ENCODE measurements at regions not wholly inside any gene's neighbourhood (a gene's known extent, or its start where the extent isn't known, plus 50 kb on each side); places are given as distances from the start of the nearest gene placed in this dataset.

DNA sequence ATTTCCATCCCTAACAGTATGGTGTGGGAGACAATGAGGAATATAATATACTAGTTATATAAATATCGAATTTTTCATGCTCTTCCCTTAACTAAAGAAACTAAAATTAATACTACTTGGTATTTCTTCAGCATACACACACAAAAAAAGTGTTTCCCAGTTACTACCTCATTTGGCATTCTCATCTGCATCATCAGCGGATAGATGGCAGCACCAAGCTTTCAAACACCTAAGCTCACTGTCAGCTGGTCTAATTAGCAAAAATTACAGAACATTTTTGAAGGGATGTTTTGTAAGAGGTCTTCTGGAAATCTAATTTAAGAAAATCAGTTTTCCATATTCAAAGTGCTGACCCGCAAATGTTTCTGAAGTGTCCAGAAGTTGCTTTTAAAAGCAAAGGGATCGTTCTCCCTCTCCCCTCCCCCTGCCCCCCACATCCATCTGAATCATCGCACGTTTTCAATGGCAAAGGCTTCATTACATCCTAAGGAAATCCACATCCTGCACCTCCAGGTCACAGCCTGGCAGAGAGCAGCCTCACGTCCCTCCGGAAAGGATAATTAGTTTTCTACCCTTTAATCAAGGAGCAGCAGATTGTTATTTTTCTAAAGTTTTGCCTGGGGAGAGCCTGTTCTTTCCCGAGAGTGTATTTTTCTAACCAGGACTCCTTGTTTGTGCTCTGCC is 86.1 kb upstream of the SPATA12 start:
- H3K36me3 ChIP-seq (ENCODE audit: low read depth), result no peaks in the 10 kb centered on the region
- no peaks in the 10 kb centered on the region for H3K9me3 ChIP-seq
- ATAC-seq, result no peak
- no peak for DNase-seq
- H3K4me3 ChIP-seq, result no peak overlapping the region
- TF ChIP-seq CTCF (IDR thresholded peaks at IDR 0.05), result no peak
- H3K4me1 ChIP-seq (ENCODE audit: low read depth), result no peaks in the 10 kb centered on the region
- intact Hi-C loops (cut with DNase I, micrococcal nuclease), result no loop called here

GRCh38 chr3:56971816-56972215 is 88.6 kb upstream of the SPATA12 start:
- no peaks in the 10 kb centered on the region for H3K36me3 ChIP-seq (ENCODE audit: low read depth)
- no peaks in the 10 kb centered on the region for H3K4me1 ChIP-seq (ENCODE audit: low read depth)
- intact Hi-C loops (cut with DNase I, micrococcal nuclease), result no loop called here
- no peak for DNase-seq
- TF ChIP-seq CTCF (IDR thresholded peaks at IDR 0.05), result no peak
- no peak for ATAC-seq
- H3K4me3 ChIP-seq, result no peak overlapping the region
- no peaks in the 10 kb centered on the region for H3K9me3 ChIP-seq

DNA sequence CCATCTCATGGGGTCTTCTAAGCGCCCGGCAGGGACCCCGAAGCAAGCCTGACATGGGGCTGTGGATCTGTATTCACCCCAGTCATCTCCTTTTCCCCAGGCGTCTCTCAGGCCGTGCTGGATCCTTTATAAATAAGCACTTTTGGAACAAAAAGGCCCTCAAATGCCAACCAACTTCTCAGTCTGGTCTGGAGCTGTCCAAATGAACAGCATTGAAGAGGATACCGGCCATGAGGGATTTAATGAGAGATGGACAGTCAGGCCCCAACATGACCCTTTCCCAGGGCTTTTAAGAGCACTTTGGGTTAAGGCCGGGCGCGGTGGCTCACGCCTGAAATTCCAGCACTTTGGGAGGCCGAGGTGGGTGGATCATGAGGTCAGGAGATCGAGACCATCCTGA is 89.2 kb upstream of the SPATA12 start:
- DNase-seq (no peak), ATAC-seq (no peak)
- H3K4me3 ChIP-seq, result no peak overlapping the region
- no peaks in the 10 kb centered on the region for H3K9me3 ChIP-seq
- no peak for TF ChIP-seq CTCF (IDR thresholded peaks at IDR 0.05)
- H3K4me1 ChIP-seq (ENCODE audit: low read depth), result no peaks in the 10 kb centered on the region
- H3K36me3 ChIP-seq (ENCODE audit: low read depth), result no peaks in the 10 kb centered on the region
- intact Hi-C loops (cut with DNase I, micrococcal nuclease), result no loop called here

GRCh38 chr3:56970461-56970879 is 90.0 kb upstream of the SPATA12 start:
- no peaks in the 10 kb centered on the region for H3K4me1 ChIP-seq (ENCODE audit: low read depth)
- H3K36me3 ChIP-seq (ENCODE audit: low read depth), result no peaks in the 10 kb centered on the region
- TF ChIP-seq CTCF (IDR thresholded peaks at IDR 0.05), result no peak
- intact Hi-C loops (cut with DNase I, micrococcal nuclease), result no loop called here
- H3K9me3 ChIP-seq, result no peaks in the 10 kb centered on the region
- no peak overlapping the region for H3K4me3 ChIP-seq
- no peak for ATAC-seq
- no peak for DNase-seq

DNA sequence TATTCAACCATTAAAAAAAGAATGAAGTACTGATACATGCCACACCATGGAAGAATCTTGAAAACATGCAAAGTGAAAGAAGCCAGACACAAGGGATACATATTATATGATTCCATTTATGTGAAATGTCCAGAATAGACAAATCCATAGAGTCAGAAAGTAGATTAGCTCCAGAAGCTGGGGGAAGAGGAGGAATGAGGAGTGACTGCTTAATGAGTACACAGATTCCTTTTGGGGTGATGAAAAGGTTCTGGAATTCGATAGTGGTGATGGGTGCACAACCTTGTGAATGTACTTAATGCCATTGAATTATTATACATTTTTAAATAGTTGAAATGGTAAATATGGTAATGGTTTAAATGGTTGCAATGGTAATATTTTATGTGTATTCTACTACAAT is 90.6 kb upstream of the SPATA12 start:
- Histone ChIP-seq H3K36me3 (ENCODE audit: low read depth) (no peaks in the 10 kb centered on the region), H3K4me3 (no peak overlapping the region), H3K9me3 (no peaks in the 10 kb centered on the region), H3K4me1 (ENCODE audit: low read depth) (no peaks in the 10 kb centered on the region)
- TF ChIP-seq CTCF (IDR thresholded peaks at IDR 0.05), result no peak
- intact Hi-C loops (cut with DNase I, micrococcal nuclease), result no loop called here
- no peak for ATAC-seq
- DNase-seq, result no peak

DNA sequence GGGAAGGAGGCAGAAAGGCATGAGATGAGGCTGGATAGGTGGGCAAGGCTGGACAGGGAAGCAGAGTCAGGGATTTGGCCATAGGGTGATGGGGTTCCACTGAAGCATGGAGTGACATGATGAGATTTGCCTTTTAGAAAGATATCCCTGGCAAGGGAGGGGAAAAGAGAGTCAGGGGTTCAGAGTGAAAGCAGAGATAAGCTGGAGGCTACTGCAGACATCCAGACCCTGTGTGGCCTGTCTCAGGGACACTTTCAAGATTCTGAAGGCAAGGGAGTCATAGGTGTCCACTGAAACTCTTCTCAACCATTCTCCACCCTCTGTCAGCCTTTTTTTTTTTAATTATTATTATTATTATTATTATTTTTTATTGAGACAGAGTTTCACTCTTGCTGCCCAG is 94.0 kb upstream of the SPATA12 start:
- no peaks in the 10 kb centered on the region for H3K4me1 ChIP-seq (ENCODE audit: low read depth)
- no peaks in the 10 kb centered on the region for H3K36me3 ChIP-seq (ENCODE audit: low read depth)
- TF ChIP-seq CTCF (IDR thresholded peaks at IDR 0.05), result no peak
- DNase-seq, result no peak
- ATAC-seq, result no peak
- intact Hi-C loops (cut with DNase I, micrococcal nuclease), result no loop called here
- no peaks in the 10 kb centered on the region for H3K9me3 ChIP-seq
- H3K4me3 ChIP-seq, result no peak overlapping the region

All from mucosa of descending colon (tissue), 3 donors.